ENCODE measurements at regions not wholly inside any gene's neighbourhood (a gene's known extent, or its start where the extent isn't known, plus 50 kb on each side); places are given as distances from the start of the nearest gene placed in this dataset.
"Not testable (repeated sequence)": the region's sequence is repeated elsewhere in the genome, so short reads cannot be mapped to it uniquely, and the experiment has no call there.

GRCh38 chr1:222049661-222050060 is 307.8 kb upstream of the DUSP10 start:
- TF ChIP-seq, protein P1, sequence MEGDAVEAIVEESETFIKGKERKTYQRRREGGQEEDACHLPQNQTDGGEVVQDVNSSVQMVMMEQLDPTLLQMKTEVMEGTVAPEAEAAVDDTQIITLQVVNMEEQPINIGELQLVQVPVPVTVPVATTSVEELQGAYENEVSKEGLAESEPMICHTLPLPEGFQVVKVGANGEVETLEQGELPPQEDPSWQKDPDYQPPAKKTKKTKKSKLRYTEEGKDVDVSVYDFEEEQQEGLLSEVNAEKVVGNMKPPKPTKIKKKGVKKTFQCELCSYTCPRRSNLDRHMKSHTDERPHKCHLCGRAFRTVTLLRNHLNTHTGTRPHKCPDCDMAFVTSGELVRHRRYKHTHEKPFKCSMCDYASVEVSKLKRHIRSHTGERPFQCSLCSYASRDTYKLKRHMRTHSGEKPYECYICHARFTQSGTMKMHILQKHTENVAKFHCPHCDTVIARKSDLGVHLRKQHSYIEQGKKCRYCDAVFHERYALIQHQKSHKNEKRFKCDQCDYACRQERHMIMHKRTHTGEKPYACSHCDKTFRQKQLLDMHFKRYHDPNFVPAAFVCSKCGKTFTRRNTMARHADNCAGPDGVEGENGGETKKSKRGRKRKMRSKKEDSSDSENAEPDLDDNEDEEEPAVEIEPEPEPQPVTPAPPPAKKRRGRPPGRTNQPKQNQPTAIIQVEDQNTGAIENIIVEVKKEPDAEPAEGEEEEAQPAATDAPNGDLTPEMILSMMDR (conservative IDR thresholded peaks at IDR 0.05): not testable (repeated sequence)
- not testable (repeated sequence) for TF ChIP-seq EZH2 (IDR thresholded peaks at IDR 0.05; ENCODE audit: low read depth)

Data from PC-9 (cell line).